HEK293 (cell line): ENCODE measurements at regions not wholly inside any gene's neighbourhood (a gene's known extent, or its start where the extent isn't known, plus 50 kb on each side); places are given as distances from the start of the nearest gene placed in this dataset.

Experiments
- CTCF ChIA-PET: fragments of 350-600 bp; formaldehyde crosslinking; extraction: SDS; loops from one replicate; lab custom pipeline; 2021; ENCODE audit warnings: antibody characterized with exemption; lab: Yijun Ruan, JAX
- POLR2A ChIA-PET: fragments of 300-600 bp; formaldehyde crosslinking; extraction: SDS; loops from one replicate; lab custom pipeline; 2020; ENCODE audit warnings: antibody characterized with exemption, inconsistent platforms; lab: Yijun Ruan, JAX
- H3K27ac ChIP-seq: fragments of 200-500 bp; sonication (Bioruptor generic); 2 replicates; pipeline ENCODE4 v1.5.1; 2014; ENCODE audit warnings: low read depth, low read length, control low read depth, inconsistent platforms; ENCODE audit errors: extremely low read depth
- H3K36me3 ChIP-seq, 2 experiments: fragments of 200-500 bp in 1 of 2; sonication (Bioruptor generic) in 1 of 2; 1 replicate in 1 of 2; 2 replicates in 1 of 2; pipeline ENCODE4 v1.5.1; 2014 to 2017; ENCODE audit warnings: inconsistent platforms in 2 of 2, low read length in 2 of 2; ENCODE audit not compliant: control insufficient read depth in 2 of 2, insufficient read depth in 1 of 2
- H3K4me1 ChIP-seq: fragments of 200-500 bp; sonication (Bioruptor generic); 2 replicates; pipeline ENCODE4 v1.5.1; 2014; ENCODE audit warnings: mild to moderate bottlenecking, low read length, inconsistent platforms; ENCODE audit not compliant: control insufficient read depth, insufficient read depth
- H3K4me3 ChIP-seq: 2 replicates; pipeline ENCODE4 v1.5.1; 2011; ENCODE audit warnings: low read depth, mild to moderate bottlenecking, control low read depth, low read length, moderate library complexity
- H3K9me3 ChIP-seq: fragments of 200-500 bp; sonication (Bioruptor generic); 2 replicates; pipeline ENCODE4 v1.5.1; 2014; ENCODE audit warnings: low read depth, low read length, inconsistent platforms; ENCODE audit not compliant: control insufficient read depth, insufficient read depth
- BCL11A ChIP-seq: fragments of 450-650 bp; formaldehyde crosslinking; IDR thresholded peaks from 2 replicates; pipeline ENCODE4 v1.5.1; 2016; ENCODE audit warnings: low read depth, missing biosample characterization, missing genetic modification characterization
- HOXD13 ChIP-seq: sonication (generic); formaldehyde crosslinking; IDR thresholded peaks from 2 replicates; pipeline ENCODE4 v1.8.0; 2022; ENCODE audit warnings: missing genetic modification reagents, borderline replicate concordance
- KLF16 ChIP-seq: fragments of 450-650 bp; formaldehyde crosslinking; IDR thresholded peaks from 2 replicates; pipeline ENCODE4 v1.5.1; 2017; ENCODE audit warnings: missing biosample characterization, missing genetic modification characterization
- KLF8 ChIP-seq: fragments of 450-650 bp; formaldehyde crosslinking; IDR thresholded peaks from 2 replicates; pipeline ENCODE4 v1.5.1; 2016; ENCODE audit warnings: missing biosample characterization, missing genetic modification characterization
- SP7 ChIP-seq: fragments of 450-650 bp; formaldehyde crosslinking; IDR thresholded peaks from 2 replicates; pipeline ENCODE4 v1.5.1; 2016; ENCODE audit warnings: missing biosample characterization, missing genetic modification characterization
- TRIM28 ChIP-seq: IDR thresholded peaks from 2 replicates; pipeline ENCODE4 v1.6.1; 2011; ENCODE audit warnings: low read length, control low read depth, borderline replicate concordance
- ZBTB1 ChIP-seq: fragments of 450-650 bp; formaldehyde crosslinking; IDR thresholded peaks from 2 replicates; pipeline ENCODE4 v1.5.1; 2016; ENCODE audit warnings: missing biosample characterization, missing genetic modification characterization
- ZFP37 ChIP-seq: fragments of 450-650 bp; formaldehyde crosslinking; IDR thresholded peaks from 2 replicates; pipeline ENCODE4 v1.5.1; 2016; ENCODE audit warnings: missing biosample characterization, missing genetic modification characterization
- ZNF133 ChIP-seq: fragments of 450-650 bp; formaldehyde crosslinking; IDR thresholded peaks from 2 replicates; pipeline ENCODE4 v1.5.1; 2016; ENCODE audit warnings: missing biosample characterization, missing genetic modification characterization
- ZNF19 ChIP-seq: fragments of 450-650 bp; formaldehyde crosslinking; IDR thresholded peaks from 2 replicates; pipeline ENCODE4; 2016; ENCODE audit warnings: missing biosample characterization, missing genetic modification characterization, low read depth
- ZNF214 ChIP-seq: fragments of 450-650 bp; formaldehyde crosslinking; IDR thresholded peaks from 2 replicates; pipeline ENCODE4 v1.5.1; 2017; ENCODE audit warnings: missing biosample characterization, mild to moderate bottlenecking, missing genetic modification characterization, borderline replicate concordance
- ZNF23 ChIP-seq: fragments of 450-650 bp; formaldehyde crosslinking; IDR thresholded peaks from 2 replicates; pipeline ENCODE4 v1.5.1; 2016; ENCODE audit warnings: missing biosample characterization, missing genetic modification characterization, borderline replicate concordance
- ZNF324 ChIP-seq: fragments of 450-650 bp; formaldehyde crosslinking; IDR thresholded peaks from 2 replicates; pipeline ENCODE4 v1.5.1; 2016; ENCODE audit warnings: missing biosample characterization, missing genetic modification characterization
- ZNF394 ChIP-seq: fragments of 450-650 bp; formaldehyde crosslinking; IDR thresholded peaks from 2 replicates; pipeline ENCODE4 v1.5.1; 2016; ENCODE audit warnings: missing biosample characterization, missing genetic modification characterization, mild to moderate bottlenecking, moderate library complexity, borderline replicate concordance
- ZNF423 ChIP-seq: fragments of 450-650 bp; formaldehyde crosslinking; IDR thresholded peaks from 2 replicates; pipeline ENCODE4 v1.5.1; 2016; ENCODE audit warnings: missing biosample characterization, missing genetic modification characterization
- ZNF426 ChIP-seq: fragments of 450-650 bp; formaldehyde crosslinking; IDR thresholded peaks from 2 replicates; pipeline ENCODE4 v1.5.1; 2017; ENCODE audit warnings: missing biosample characterization, missing genetic modification characterization, mild to moderate bottlenecking, inconsistent platforms, moderate library complexity
- ZNF473 ChIP-seq: fragments of 450-650 bp; formaldehyde crosslinking; IDR thresholded peaks from 2 replicates; pipeline ENCODE4 v1.5.1; 2017; ENCODE audit warnings: missing biosample characterization, missing genetic modification characterization
- ZNF544 ChIP-seq: fragments of 450-650 bp; formaldehyde crosslinking; IDR thresholded peaks from 2 replicates; pipeline ENCODE4 v1.5.0; 2017; ENCODE audit warnings: missing biosample characterization, missing genetic modification characterization
- ZNF621 ChIP-seq: fragments of 450-650 bp; formaldehyde crosslinking; IDR thresholded peaks from 2 replicates; pipeline ENCODE4 v1.5.1; 2017; ENCODE audit warnings: missing biosample characterization, missing genetic modification characterization
- ZNF623 ChIP-seq: fragments of 450-650 bp; formaldehyde crosslinking; IDR thresholded peaks from 2 replicates; pipeline ENCODE4 v1.5.1; 2016; ENCODE audit warnings: missing biosample characterization, missing genetic modification characterization
- ZNF664 ChIP-seq: fragments of 450-650 bp; formaldehyde crosslinking; IDR thresholded peaks from 2 replicates; pipeline ENCODE4 v1.5.1; 2016; ENCODE audit warnings: missing biosample characterization, missing genetic modification characterization
- ZNF776 ChIP-seq: fragments of 450-650 bp; formaldehyde crosslinking; IDR thresholded peaks from 2 replicates; pipeline ENCODE4 v1.5.0; 2017; ENCODE audit warnings: missing biosample characterization, missing genetic modification characterization, borderline replicate concordance
- ZNF777 ChIP-seq: fragments of 450-650 bp; formaldehyde crosslinking; IDR thresholded peaks from 2 replicates; pipeline ENCODE4 v1.5.1; 2017; ENCODE audit warnings: missing biosample characterization, missing genetic modification characterization, borderline replicate concordance
- ZNF830 ChIP-seq: fragments of 450-650 bp; IDR thresholded peaks from 2 replicates; pipeline ENCODE4 v1.5.0; 2018; ENCODE audit warnings: missing biosample characterization, missing genetic modification characterization, low read depth, mild to moderate bottlenecking, moderate library complexity
- ZSCAN23 ChIP-seq: fragments of 450-650 bp; formaldehyde crosslinking; IDR thresholded peaks from 2 replicates; pipeline ENCODE4 v1.5.1; 2016; ENCODE audit warnings: missing biosample characterization, missing genetic modification characterization
- TF ChIP-seq, protein P1 (sequence below): fragments of 450-650 bp; formaldehyde crosslinking; conservative IDR thresholded peaks from 2 replicates; pipeline ENCODE4 v1.5.1; 2016; ENCODE audit warnings: low read depth, missing biosample characterization, missing genetic modification characterization
- TF ChIP-seq, protein P2 (sequence below): fragments of 450-650 bp; formaldehyde crosslinking; IDR thresholded peaks from 2 replicates; pipeline ENCODE4 v1.5.1; 2017; ENCODE audit warnings: missing biosample characterization, missing genetic modification characterization
- TF ChIP-seq, protein P3 (sequence below): fragments of 450-650 bp; formaldehyde crosslinking; IDR thresholded peaks from 2 replicates; pipeline ENCODE4 v1.5.1; 2016; ENCODE audit warnings: missing biosample characterization, missing genetic modification characterization

DNA sequence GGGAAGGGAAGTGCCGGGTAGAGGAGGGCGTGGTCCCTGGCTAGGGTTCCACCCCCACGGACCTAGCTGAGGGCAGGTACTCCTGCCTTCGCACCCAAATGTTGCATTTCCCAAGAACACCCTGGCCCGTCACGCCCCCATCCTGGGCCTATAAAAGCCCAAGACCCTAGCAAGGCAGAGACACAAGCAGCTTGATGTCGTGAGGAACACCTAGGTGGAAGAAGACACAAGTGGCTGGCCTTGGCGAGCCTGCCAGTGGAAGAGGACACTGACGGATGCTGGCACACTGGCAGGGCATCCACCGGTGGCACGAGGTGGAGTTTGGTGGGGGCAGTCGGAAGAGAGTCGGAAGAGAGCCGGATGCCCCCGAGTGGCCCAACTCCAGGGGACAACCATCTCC lies 244.8 kb upstream of the CTSO start (continued):
- TF ChIP-seq, protein P1, sequence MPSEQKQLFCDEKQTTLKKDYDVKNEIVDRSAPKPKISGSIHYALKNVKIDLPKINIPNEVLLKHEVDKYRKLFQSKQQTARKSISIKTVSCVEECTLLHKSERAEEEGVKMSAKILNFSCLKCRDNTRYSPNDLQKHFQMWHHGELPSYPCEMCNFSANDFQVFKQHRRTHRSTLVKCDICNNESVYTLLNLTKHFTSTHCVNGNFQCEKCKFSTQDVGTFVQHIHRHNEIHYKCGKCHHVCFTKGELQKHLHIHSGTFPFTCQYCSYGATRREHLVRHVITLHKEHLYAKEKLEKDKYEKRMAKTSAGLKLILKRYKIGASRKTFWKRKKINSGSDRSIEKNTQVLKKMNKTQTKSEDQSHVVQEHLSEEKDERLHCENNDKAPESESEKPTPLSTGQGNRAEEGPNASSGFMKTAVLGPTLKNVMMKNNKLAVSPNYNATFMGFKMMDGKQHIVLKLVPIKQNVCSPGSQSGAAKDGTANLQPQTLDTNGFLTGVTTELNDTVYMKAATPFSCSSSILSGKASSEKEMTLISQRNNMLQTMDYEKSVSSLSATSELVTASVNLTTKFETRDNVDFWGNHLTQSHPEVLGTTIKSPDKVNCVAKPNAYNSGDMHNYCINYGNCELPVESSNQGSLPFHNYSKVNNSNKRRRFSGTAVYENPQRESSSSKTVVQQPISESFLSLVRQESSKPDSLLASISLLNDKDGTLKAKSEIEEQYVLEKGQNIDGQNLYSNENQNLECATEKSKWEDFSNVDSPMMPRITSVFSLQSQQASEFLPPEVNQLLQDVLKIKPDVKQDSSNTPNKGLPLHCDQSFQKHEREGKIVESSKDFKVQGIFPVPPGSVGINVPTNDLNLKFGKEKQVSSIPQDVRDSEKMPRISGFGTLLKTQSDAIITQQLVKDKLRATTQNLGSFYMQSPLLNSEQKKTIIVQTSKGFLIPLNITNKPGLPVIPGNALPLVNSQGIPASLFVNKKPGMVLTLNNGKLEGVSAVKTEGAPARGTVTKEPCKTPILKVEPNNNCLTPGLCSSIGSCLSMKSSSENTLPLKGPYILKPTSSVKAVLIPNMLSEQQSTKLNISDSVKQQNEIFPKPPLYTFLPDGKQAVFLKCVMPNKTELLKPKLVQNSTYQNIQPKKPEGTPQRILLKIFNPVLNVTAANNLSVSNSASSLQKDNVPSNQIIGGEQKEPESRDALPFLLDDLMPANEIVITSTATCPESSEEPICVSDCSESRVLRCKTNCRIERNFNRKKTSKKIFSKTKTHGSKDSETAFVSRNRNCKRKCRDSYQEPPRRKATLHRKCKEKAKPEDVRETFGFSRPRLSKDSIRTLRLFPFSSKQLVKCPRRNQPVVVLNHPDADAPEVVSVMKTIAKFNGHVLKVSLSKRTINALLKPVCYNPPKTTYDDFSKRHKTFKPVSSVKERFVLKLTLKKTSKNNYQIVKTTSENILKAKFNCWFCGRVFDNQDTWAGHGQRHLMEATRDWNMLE (tag by site-specific recombination) = no peak
- TF ChIP-seq ZNF324 (no peak), ZNF621 (tag by site-specific recombination) (no peak), HOXD13 (no peak), ZFP37 (tag by site-specific recombination) (no peak), ZNF473 (tag by site-specific recombination) (no peak)

DNA sequence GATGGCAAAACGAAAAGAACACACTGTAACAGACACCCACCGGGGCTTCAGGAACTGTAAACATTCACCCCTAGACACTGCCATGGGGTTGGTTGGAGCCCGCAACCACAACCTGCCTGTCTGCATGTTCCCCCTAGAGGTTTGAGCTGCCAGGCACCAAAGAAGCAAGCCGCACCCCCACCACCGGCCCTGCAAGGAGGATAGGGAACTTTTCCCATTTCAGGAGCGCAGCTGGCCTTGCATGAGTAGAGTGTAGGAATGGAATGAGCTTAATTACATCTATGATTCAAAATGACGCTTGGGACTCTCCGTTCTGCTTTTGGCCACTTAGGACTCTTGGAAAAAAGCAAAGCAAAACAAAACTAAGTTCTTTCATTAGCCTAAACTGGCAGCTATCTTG lies 243.6 kb upstream of the CTSO start:
- Histone ChIP-seq H3K36me3 (no peaks in the 10 kb centered on the region), H3K4me3 (no peak overlapping the region), H3K27ac (no peak overlapping the region), H3K9me3 (no peaks in the 10 kb centered on the region), H3K4me1 (no peaks in the 10 kb centered on the region)
- POLR2A ChIA-PET = no interaction called here
- TF ChIP-seq ZNF19 (tag by site-specific recombination) = no peak
- TF ChIP-seq TRIM28 = no peak
- TF ChIP-seq ZNF426 (tag by site-specific recombination) = no peak
- TF ChIP-seq, protein P2, sequence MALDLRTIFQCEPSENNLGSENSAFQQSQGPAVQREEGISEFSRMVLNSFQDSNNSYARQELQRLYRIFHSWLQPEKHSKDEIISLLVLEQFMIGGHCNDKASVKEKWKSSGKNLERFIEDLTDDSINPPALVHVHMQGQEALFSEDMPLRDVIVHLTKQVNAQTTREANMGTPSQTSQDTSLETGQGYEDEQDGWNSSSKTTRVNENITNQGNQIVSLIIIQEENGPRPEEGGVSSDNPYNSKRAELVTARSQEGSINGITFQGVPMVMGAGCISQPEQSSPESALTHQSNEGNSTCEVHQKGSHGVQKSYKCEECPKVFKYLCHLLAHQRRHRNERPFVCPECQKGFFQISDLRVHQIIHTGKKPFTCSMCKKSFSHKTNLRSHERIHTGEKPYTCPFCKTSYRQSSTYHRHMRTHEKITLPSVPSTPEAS = no peak
- TF ChIP-seq ZNF214 (tag by site-specific recombination) = no peak
- TF ChIP-seq ZNF324 = no peak
- TF ChIP-seq ZSCAN23 (tag by site-specific recombination) = no peak
- TF ChIP-seq ZFP37 (tag by site-specific recombination) = no peak
- no peak for TF ChIP-seq KLF16 (tag by site-specific recombination)
- no peak for TF ChIP-seq ZNF664 (tag by site-specific recombination)
- CTCF ChIA-PET = interaction anchor here (1.0 kb wide), 1 partner anchor 12 kb away, joined by 4 read pairs; no protein-coding TSS in a partner anchor

DNA sequence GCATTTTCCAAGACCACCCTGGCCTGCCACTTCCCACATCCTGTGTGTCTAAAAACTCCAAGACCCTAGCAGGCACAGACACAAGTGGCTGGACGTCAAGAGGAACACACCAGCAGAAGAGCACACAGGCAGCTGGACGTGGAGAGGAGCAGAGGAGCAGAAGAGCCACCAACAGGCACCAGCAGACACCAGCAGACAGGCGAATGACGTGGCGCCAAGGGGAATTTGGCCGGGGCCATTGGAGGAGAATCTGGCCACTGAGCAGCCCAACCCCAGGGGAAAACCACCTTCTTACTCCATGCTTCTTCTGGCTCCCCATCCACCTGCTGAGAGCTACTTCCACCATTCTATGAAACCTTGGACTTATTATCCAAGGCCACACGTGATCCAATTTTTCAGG lies 243.1 kb upstream of the CTSO start:
- Histone ChIP-seq H3K27ac (no peak overlapping the region), H3K4me1 (no peaks in the 10 kb centered on the region)
- POLR2A ChIA-PET = no interaction called here
- TF ChIP-seq ZNF133 (tag by site-specific recombination) (no peak), ZNF394 (tag by site-specific recombination) (no peak), ZNF23 (tag by site-specific recombination) (no peak), ZNF776 (tag by site-specific recombination) (no peak), ZNF777 (tag by site-specific recombination) (no peak), ZNF623 (no peak), ZBTB1 (tag by site-specific recombination) (no peak), ZNF423 (tag by site-specific recombination) (no peak), SP7 (tag by site-specific recombination) (no peak), KLF8 (tag by site-specific recombination) (no peak), BCL11A (tag by site-specific recombination) (no peak), ZNF544 (tag by site-specific recombination) (no peak), ZNF830 (tag by site-specific recombination) (no peak)
- TF ChIP-seq, protein P2 = no peak
- TF ChIP-seq, protein P3, sequence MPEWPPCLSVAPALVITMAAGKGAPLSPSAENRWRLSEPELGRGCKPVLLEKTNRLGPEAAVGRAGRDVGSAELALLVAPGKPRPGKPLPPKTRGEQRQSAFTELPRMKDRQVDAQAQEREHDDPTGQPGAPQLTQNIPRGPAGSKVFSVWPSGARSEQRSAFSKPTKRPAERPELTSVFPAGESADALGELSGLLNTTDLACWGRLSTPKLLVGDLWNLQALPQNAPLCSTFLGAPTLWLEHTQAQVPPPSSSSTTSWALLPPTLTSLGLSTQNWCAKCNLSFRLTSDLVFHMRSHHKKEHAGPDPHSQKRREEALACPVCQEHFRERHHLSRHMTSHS = no peak
- TF ChIP-seq, all 188 proteins: peak for 0
- H3K4me3 ChIP-seq = no peak overlapping the region
- CTCF ChIA-PET = interaction anchor here (0.7 to 1.0 kb wide), 2 partner anchors 12 to 985 kb away, joined by 3 to 4 read pairs; no protein-coding TSS in a partner anchor
- no peaks in the 10 kb centered on the region for H3K36me3 ChIP-seq
- no peaks in the 10 kb centered on the region for H3K9me3 ChIP-seq
